GM12892 (cell line): ENCODE measurements at regions not wholly inside any gene's neighbourhood (a gene's known extent, or its start where the extent isn't known, plus 50 kb on each side); places are given as distances from the start of the nearest gene placed in this dataset.

Source experiments
- DNase-seq: peaks from one replicate; pipeline ENCODE4 v3.0.0; 2011; ENCODE audit not compliant: insufficient read length
- FAIRE-seq: peaks from 2 replicates; lab custom pipeline; 2011; peaks lifted over from hg19 to GRCh38; lab: Jason Lieb, UNC
- POLR2A ChIP-seq: IDR thresholded peaks from 2 replicates; pipeline ENCODE4 v1.6.1; 2011; ENCODE audit warnings: low read depth, low read length, control low read depth
- POLR2AphosphoS5 ChIP-seq: IDR thresholded peaks from 2 replicates; pipeline ENCODE4 v1.6.1; 2011; ENCODE audit warnings: low read depth, low read length, control low read depth
- TAF1 ChIP-seq: IDR thresholded peaks from 2 replicates; pipeline ENCODE4 v1.6.1; 2011; ENCODE audit warnings: low read depth, mild to moderate bottlenecking, control low read depth, low read length, borderline replicate concordance

- FAIRE-seq (no peak), DNase-seq (no peak)
Measured at GRCh38 chr7:53641091-53641490, 605.7 kb downstream of the POM121L12 start.

GRCh38 chr7:53642361-53642760 is 606.9 kb downstream of the POM121L12 start:
- DNase-seq, result no peak
- FAIRE-seq, result no peak
- TF ChIP-seq POLR2AphosphoS5, result no peak
- TF ChIP-seq TAF1, result no peak
- no peak for TF ChIP-seq POLR2A

More at GRCh38 chr7:53641091-53641490, 605.7 kb downstream of the POM121L12 start:
- TF ChIP-seq TAF1, result no peak
- TF ChIP-seq POLR2AphosphoS5, result no peak
- no peak for TF ChIP-seq POLR2A

- no peak for TF ChIP-seq POLR2A
- TF ChIP-seq TAF1, result no peak
- TF ChIP-seq POLR2AphosphoS5, result no peak
- FAIRE-seq (no peak), DNase-seq (no peak)
Measured at GRCh38 chr7:53642866-53643265, 607.4 kb downstream of the POM121L12 start.

GRCh38 chr7:53656881-53657280 is 621.4 kb downstream of the POM121L12 start:
- no peak for FAIRE-seq
- no peak for TF ChIP-seq POLR2AphosphoS5
- no peak for TF ChIP-seq TAF1
- TF ChIP-seq POLR2A, result no peak
- no peak for DNase-seq

- DNase-seq (no peak), FAIRE-seq (no peak)
- TF ChIP-seq POLR2A, result no peak
- no peak for TF ChIP-seq TAF1
- TF ChIP-seq POLR2AphosphoS5, result no peak
Measured at GRCh38 chr7:53657586-53657985, 622.2 kb downstream of the POM121L12 start.

GRCh38 chr7:53658951-53659350 is 623.5 kb downstream of the POM121L12 start:
- FAIRE-seq (no peak), DNase-seq (no peak)
- TF ChIP-seq POLR2A, result no peak
- TF ChIP-seq POLR2AphosphoS5, result no peak
- TF ChIP-seq TAF1, result no peak

- FAIRE-seq (no peak), DNase-seq (no peak)
- TF ChIP-seq TAF1 (no peak), POLR2A (no peak), POLR2AphosphoS5 (no peak)
Measured at GRCh38 chr7:53661645-53662217, 626.3 kb downstream of the POM121L12 start.

GRCh38 chr7:53672681-53673080 is 637.2 kb downstream of the POM121L12 start:
- DNase-seq, result no peak
- FAIRE-seq, result no peak
- TF ChIP-seq POLR2A (no peak), TAF1 (no peak), POLR2AphosphoS5 (no peak)

- DNase-seq, result no peak
- no peak for TF ChIP-seq POLR2A
- TF ChIP-seq TAF1, result no peak
- no peak for TF ChIP-seq POLR2AphosphoS5
- FAIRE-seq, result no peak
Measured at GRCh38 chr7:53675835-53676234, 640.4 kb downstream of the POM121L12 start.

GRCh38 chr7:53684693-53685092 is 649.3 kb downstream of the POM121L12 start:
- no peak for FAIRE-seq
- DNase-seq, result no peak
- no peak for TF ChIP-seq TAF1
- no peak for TF ChIP-seq POLR2AphosphoS5
- no peak for TF ChIP-seq POLR2A

- no peak for TF ChIP-seq POLR2A
- FAIRE-seq (no peak), DNase-seq (no peak)
Measured at GRCh38 chr7:53690411-53690810, 655.0 kb downstream of the POM121L12 start.

GRCh38 chr7:53697913-53698312 is 662.5 kb downstream of the POM121L12 start:
- no peak for TF ChIP-seq POLR2A
- no peak for TF ChIP-seq POLR2AphosphoS5
- no peak for TF ChIP-seq TAF1
- DNase-seq (no peak), FAIRE-seq (no peak)
